HCT116 (cell line): ENCODE measurements at regions not wholly inside any gene's neighbourhood (a gene's known extent, or its start where the extent isn't known, plus 50 kb on each side); places are given as distances from the start of the nearest gene placed in this dataset.

Experiments used
- CEBPB ChIP-seq: IDR thresholded peaks from 2 replicates; pipeline ENCODE4 v1.6.1; 2012; ENCODE audit warnings: low read depth
- CTCF ChIP-seq, 3 experiments: fragments of 200-600 bp in 1 of 3; sonication (generic) in 1 of 3; IDR thresholded peaks in 2 of 3; conservative IDR thresholded peaks in 1 of 3; 2 replicates each; pipeline ENCODE4 v1.5.1; 2012 to 2017; ENCODE audit warnings: low read depth in 2 of 3, low read length in 2 of 3, antibody characterized with exemption in 1 of 3, borderline replicate concordance in 1 of 3, control low read depth in 1 of 3, mild to moderate bottlenecking in 1 of 3, mixed read lengths in 1 of 3, mixed run types in 1 of 3, moderate library complexity in 1 of 3; ENCODE audit not compliant: insufficient read depth in 1 of 3
- EZH2phosphoT487 ChIP-seq: fragments of 200-600 bp; IDR thresholded peaks from 2 replicates; pipeline ENCODE4 v1.6.1; 2018; ENCODE audit warnings: antibody characterized with exemption, borderline replicate concordance
- POLR2A ChIP-seq: IDR thresholded peaks from 2 replicates; pipeline ENCODE4 v1.7.0; 2011; ENCODE audit warnings: borderline replicate concordance; ENCODE audit not compliant: insufficient read depth, insufficient read length; ENCODE audit errors: extremely low read depth
- POLR2AphosphoS5 ChIP-seq: IDR thresholded peaks from 2 replicates; pipeline ENCODE4 v1.6.1; 2011; ENCODE audit warnings: mild to moderate bottlenecking, low read depth, low read length, moderate library complexity
- RAD21 ChIP-seq: IDR thresholded peaks from 2 replicates; pipeline ENCODE4 v1.6.1; 2012; ENCODE audit warnings: low read depth, mild to moderate bottlenecking
- YY1 ChIP-seq: IDR thresholded peaks from 2 replicates; pipeline ENCODE4 v1.6.1; 2011; ENCODE audit warnings: low read length, low read depth, moderate library complexity, mild to moderate bottlenecking; ENCODE audit not compliant: insufficient replicate concordance; ENCODE audit errors: extremely low read depth

GRCh38 chr4:115428455-115428854 lies 315.0 kb upstream of the NDST4 start:
- TF ChIP-seq RAD21, result no peak
- TF ChIP-seq CEBPB, result no peak
- no peak for TF ChIP-seq EZH2phosphoT487
- no peak for TF ChIP-seq YY1
- no peak for TF ChIP-seq CTCF (IDR thresholded peaks at IDR 0.05 in 2 of 3, conservative IDR thresholded peaks at IDR 0.05 in 1 of 3; ENCODE audit: borderline replicate concordance in 1 of 3, insufficient read depth in 1 of 3, low read depth in 2 of 3, low read length in 2 of 3)
- TF ChIP-seq POLR2AphosphoS5, result no peak
- TF ChIP-seq POLR2A, result no peak
